ENCODE measurements at regions not wholly inside any gene's neighbourhood (a gene's known extent, or its start where the extent isn't known, plus 50 kb on each side); places are given as distances from the start of the nearest gene placed in this dataset.

GRCh38 chr20:61127311-61128039 lies 124.6 kb upstream of the CDH4 start:
- DNase-seq = no peak

GRCh38 chr20:61128701-61129269 lies 123.3 kb upstream of the CDH4 start:
- intact Hi-C loops (cut with DNase I) = loop anchor here in 1 of 2 donors (10.0 kb wide), 1 partner anchor 64 kb away; no protein-coding TSS in a partner anchor
- Histone ChIP-seq H3K4me1 (ENCODE audit: control insufficient read depth in 1 of 2, insufficient read depth in 2 of 2, low read length in 2 of 2) (no peaks in the 10 kb centered on the region), H3K4me3 (ENCODE audit: low read length in 2 of 2) (no peak overlapping the region), H3K27ac (ENCODE audit: low read depth in 1 of 2, low read length in 2 of 2) (no peak overlapping the region), H3K9me3 (ENCODE audit: control insufficient read depth, low read length) (peaks cover 2% of the 10 kb centered on the region), H3K27me3 (ENCODE audit: control insufficient read depth in 1 of 2, insufficient read depth in 2 of 2, low read length in 1 of 2) (no peaks in the 10 kb centered on the region), H3K36me3 (ENCODE audit: control insufficient read depth in 1 of 2, insufficient read depth in 2 of 2, low read length in 1 of 2) (no peaks in the 10 kb centered on the region)
- 64 to 71% methylated on average over 13 to 14 of the region's 14 CpGs for WGBS, 2 donors
- no peak for DNase-seq
- ATAC-seq (ENCODE audit: low FRiP score) = no peak

More at GRCh38 chr20:61127311-61128039, 124.6 kb upstream of the CDH4 start:
- Histone ChIP-seq H3K27me3 (ENCODE audit: control insufficient read depth in 1 of 2, insufficient read depth in 2 of 2, low read length in 1 of 2) (no peaks in the 10 kb centered on the region), H3K9me3 (ENCODE audit: control insufficient read depth, low read length) (peaks cover 2% of the 10 kb centered on the region), H3K4me3 (ENCODE audit: low read length in 2 of 2) (no peak overlapping the region), H3K36me3 (ENCODE audit: control insufficient read depth in 1 of 2, insufficient read depth in 2 of 2, low read length in 1 of 2) (no peaks in the 10 kb centered on the region), H3K4me1 (ENCODE audit: control insufficient read depth in 1 of 2, insufficient read depth in 2 of 2, low read length in 2 of 2) (no peaks in the 10 kb centered on the region), H3K27ac (ENCODE audit: low read depth in 1 of 2, low read length in 2 of 2) (no peak overlapping the region)
- intact Hi-C loops (cut with DNase I) = loop anchor here in 1 of 2 donors (10.0 kb wide), 1 partner anchor 63 kb away; no protein-coding TSS in a partner anchor
- ATAC-seq (ENCODE audit: low FRiP score) = no peak
- WGBS, 2 donors = 75 to 80% methylated on average over 11 to 12 of the region's 12 CpGs

- H3K9me3 ChIP-seq (ENCODE audit: control insufficient read depth, low read length) = peaks cover 2% of the 10 kb centered on the region
- DNase-seq = no peak
- intact Hi-C loops (cut with DNase I) = loop anchor here in 1 of 2 donors (10.0 kb wide), 1 partner anchor 65 kb away; no protein-coding TSS in a partner anchor
Measured at GRCh38 chr20:61129311-61129710, 122.8 kb upstream of the CDH4 start.

GRCh38 chr20:61130156-61130555 lies 121.9 kb upstream of the CDH4 start:
- no peak overlapping the region for H3K4me3 ChIP-seq (ENCODE audit: low read length in 2 of 2)
- WGBS, 2 donors = 86 to 88% methylated on average over 7 of the region's 7 CpGs
- H3K36me3 ChIP-seq (ENCODE audit: control insufficient read depth in 1 of 2, insufficient read depth in 2 of 2, low read length in 1 of 2) = no peaks in the 10 kb centered on the region
- H3K4me1 ChIP-seq (ENCODE audit: control insufficient read depth in 1 of 2, insufficient read depth in 2 of 2, low read length in 2 of 2) = no peaks in the 10 kb centered on the region
- no peak for ATAC-seq (ENCODE audit: low FRiP score)
- intact Hi-C loops (cut with DNase I) = no loop called here
- peaks cover 2% of the 10 kb centered on the region for H3K9me3 ChIP-seq (ENCODE audit: control insufficient read depth, low read length)
- H3K27me3 ChIP-seq (ENCODE audit: control insufficient read depth in 1 of 2, insufficient read depth in 2 of 2, low read length in 1 of 2) = no peaks in the 10 kb centered on the region
- no peak for DNase-seq
- H3K27ac ChIP-seq (ENCODE audit: low read depth in 1 of 2, low read length in 2 of 2) = no peak overlapping the region

More at GRCh38 chr20:61129311-61129710, 122.8 kb upstream of the CDH4 start:
- no peak overlapping the region for H3K27ac ChIP-seq (ENCODE audit: low read depth in 1 of 2, low read length in 2 of 2)
- no peak for ATAC-seq (ENCODE audit: low FRiP score)
- H3K4me3 ChIP-seq (ENCODE audit: low read length in 2 of 2) = no peak overlapping the region
- 16 to 17% methylated on average over 12 of the region's 12 CpGs for whole genome bisulfite sequencing, 2 donors
- no peaks in the 10 kb centered on the region for H3K36me3 ChIP-seq (ENCODE audit: control insufficient read depth in 1 of 2, insufficient read depth in 2 of 2, low read length in 1 of 2)
- no peaks in the 10 kb centered on the region for H3K4me1 ChIP-seq (ENCODE audit: control insufficient read depth in 1 of 2, insufficient read depth in 2 of 2, low read length in 2 of 2)
- H3K27me3 ChIP-seq (ENCODE audit: control insufficient read depth in 1 of 2, insufficient read depth in 2 of 2, low read length in 1 of 2) = no peaks in the 10 kb centered on the region

- no peaks in the 10 kb centered on the region for H3K36me3 ChIP-seq (ENCODE audit: control insufficient read depth in 1 of 2, insufficient read depth in 2 of 2, low read length in 1 of 2)
- no peaks in the 10 kb centered on the region for H3K4me1 ChIP-seq (ENCODE audit: control insufficient read depth in 1 of 2, insufficient read depth in 2 of 2, low read length in 2 of 2)
- H3K9me3 ChIP-seq (ENCODE audit: control insufficient read depth, low read length) = peaks cover under 1% of the 10 kb centered on the region
- DNase-seq (no peak), ATAC-seq (ENCODE audit: low FRiP score) (no peak)
- H3K27ac ChIP-seq (ENCODE audit: low read depth in 1 of 2, low read length in 2 of 2) = no peak overlapping the region
- no peak overlapping the region for H3K4me3 ChIP-seq (ENCODE audit: low read length in 2 of 2)
- WGBS, 2 donors = 85 to 89% methylated on average over 9 of the region's 9 CpGs
- H3K27me3 ChIP-seq (ENCODE audit: control insufficient read depth in 1 of 2, insufficient read depth in 2 of 2, low read length in 1 of 2) = no peaks in the 10 kb centered on the region
- intact Hi-C loops (cut with DNase I) = no loop called here
Measured at GRCh38 chr20:61131944-61132343, 120.1 kb upstream of the CDH4 start.

GRCh38 chr20:61133611-61134010 lies 118.5 kb upstream of the CDH4 start:
- no peaks in the 10 kb centered on the region for H3K27me3 ChIP-seq (ENCODE audit: control insufficient read depth in 1 of 2, insufficient read depth in 2 of 2, low read length in 1 of 2)
- no peaks in the 10 kb centered on the region for H3K9me3 ChIP-seq (ENCODE audit: control insufficient read depth, low read length)
- no peak overlapping the region for H3K27ac ChIP-seq (ENCODE audit: low read depth in 1 of 2, low read length in 2 of 2)
- H3K36me3 ChIP-seq (ENCODE audit: control insufficient read depth in 1 of 2, insufficient read depth in 2 of 2, low read length in 1 of 2) = no peaks in the 10 kb centered on the region
- intact Hi-C loops (cut with DNase I) = no loop called here
- DNase-seq = no peak
- no peak for ATAC-seq (ENCODE audit: low FRiP score)
- H3K4me1 ChIP-seq (ENCODE audit: control insufficient read depth in 1 of 2, insufficient read depth in 2 of 2, low read length in 2 of 2) = no peaks in the 10 kb centered on the region
- 68 to 69% methylated on average over 6 of the region's 6 CpGs for WGBS, 2 donors
- H3K4me3 ChIP-seq (ENCODE audit: low read length in 2 of 2) = no peak overlapping the region

- H3K36me3 ChIP-seq (ENCODE audit: control insufficient read depth in 1 of 2, insufficient read depth in 2 of 2, low read length in 1 of 2) = no peaks in the 10 kb centered on the region
- H3K9me3 ChIP-seq (ENCODE audit: control insufficient read depth, low read length) = no peaks in the 10 kb centered on the region
- DNase-seq (no peak), ATAC-seq (ENCODE audit: low FRiP score) (no peak)
- 14 to 25% methylated on average over 9 of the region's 9 CpGs for WGBS, 2 donors
- intact Hi-C loops (cut with DNase I) = no loop called here
- no peak overlapping the region for H3K4me3 ChIP-seq (ENCODE audit: low read length in 2 of 2)
- no peaks in the 10 kb centered on the region for H3K4me1 ChIP-seq (ENCODE audit: control insufficient read depth in 1 of 2, insufficient read depth in 2 of 2, low read length in 2 of 2)
- no peak overlapping the region for H3K27ac ChIP-seq (ENCODE audit: low read depth in 1 of 2, low read length in 2 of 2)
- no peaks in the 10 kb centered on the region for H3K27me3 ChIP-seq (ENCODE audit: control insufficient read depth in 1 of 2, insufficient read depth in 2 of 2, low read length in 1 of 2)
Measured at GRCh38 chr20:61134296-61135030, 117.6 kb upstream of the CDH4 start.

- WGBS, 2 donors = 50 to 58% methylated on average over 11 of the region's 11 CpGs
- intact Hi-C loops (cut with DNase I) = no loop called here
- DNase-seq (no peak), ATAC-seq (ENCODE audit: low FRiP score) (no peak)
- H3K4me1 ChIP-seq (ENCODE audit: control insufficient read depth in 1 of 2, insufficient read depth in 2 of 2, low read length in 2 of 2) = no peaks in the 10 kb centered on the region
- H3K4me3 ChIP-seq (ENCODE audit: low read length in 2 of 2) = no peak overlapping the region
- H3K9me3 ChIP-seq (ENCODE audit: control insufficient read depth, low read length) = no peaks in the 10 kb centered on the region
- no peak overlapping the region for H3K27ac ChIP-seq (ENCODE audit: low read depth in 1 of 2, low read length in 2 of 2)
- H3K36me3 ChIP-seq (ENCODE audit: control insufficient read depth in 1 of 2, insufficient read depth in 2 of 2, low read length in 1 of 2) = no peaks in the 10 kb centered on the region
- H3K27me3 ChIP-seq (ENCODE audit: control insufficient read depth in 1 of 2, insufficient read depth in 2 of 2, low read length in 1 of 2) = no peaks in the 10 kb centered on the region
Measured at GRCh38 chr20:61135266-61135665, 116.8 kb upstream of the CDH4 start.
